ENCODE measurements at regions not wholly inside any gene's neighbourhood (a gene's known extent, or its start where the extent isn't known, plus 50 kb on each side); places are given as distances from the start of the nearest gene placed in this dataset.

- Histone ChIP-seq H3K9me2 (replicated peaks; ENCODE audit: insufficient read depth, low read length) (no peaks in the 10 kb centered on the region), H4K20me1 (ENCODE audit: insufficient read depth, low read depth, low read length) (no peaks in the 10 kb centered on the region), H3K9me3 (ENCODE audit: low read length) (no peaks in the 10 kb centered on the region), H3K4me3 (ENCODE audit: low read length) (no peak overlapping the region), H3K27ac (ENCODE audit: low read length) (no peak overlapping the region), H3K9ac (ENCODE audit: low read length) (no peak overlapping the region), H3K27me3 (ENCODE audit: low read length) (no peaks in the 10 kb centered on the region), H2AFZ (ENCODE audit: low read length) (no peak overlapping the region), H3K36me3 (ENCODE audit: insufficient read depth, low read length) (no peaks in the 10 kb centered on the region), H3K4me2 (ENCODE audit: low read depth, low read length, poor library complexity, severe bottlenecking) (no peak overlapping the region), H3K79me2 (ENCODE audit: low read length) (no peaks in the 10 kb centered on the region), H3K4me1 (ENCODE audit: low read length) (no peaks in the 10 kb centered on the region)
- no peak for DNase-seq
Observed at GRCh38 chr15:77823736-77824135, 191.0 kb upstream of the LINGO1 start.

- no peaks in the 10 kb centered on the region for H3K4me1 ChIP-seq (ENCODE audit: low read length)
- H3K9me2 ChIP-seq (replicated peaks; ENCODE audit: insufficient read depth, low read length): no peaks in the 10 kb centered on the region
- DNase-seq: no peak
- H3K36me3 ChIP-seq (ENCODE audit: insufficient read depth, low read length): no peaks in the 10 kb centered on the region
- H3K27ac ChIP-seq (ENCODE audit: low read length): no peak overlapping the region
- H3K4me2 ChIP-seq (ENCODE audit: low read depth, low read length, poor library complexity, severe bottlenecking): no peak overlapping the region
- no peaks in the 10 kb centered on the region for H3K79me2 ChIP-seq (ENCODE audit: low read length)
- no peaks in the 10 kb centered on the region for H4K20me1 ChIP-seq (ENCODE audit: insufficient read depth, low read depth, low read length)
- no peak overlapping the region for H2AFZ ChIP-seq (ENCODE audit: low read length)
- H3K9me3 ChIP-seq (ENCODE audit: low read length): no peaks in the 10 kb centered on the region
- no peaks in the 10 kb centered on the region for H3K27me3 ChIP-seq (ENCODE audit: low read length)
- no peak overlapping the region for H3K9ac ChIP-seq (ENCODE audit: low read length)
- no peak overlapping the region for H3K4me3 ChIP-seq (ENCODE audit: low read length)
Observed at GRCh38 chr15:77822631-77823230, 190.0 kb upstream of the LINGO1 start.

GRCh38 chr15:77821959-77822256 is 189.2 kb upstream of the LINGO1 start:
- no peak overlapping the region for H2AFZ ChIP-seq (ENCODE audit: low read length)
- DNase-seq: no peak
- H3K9me3 ChIP-seq (ENCODE audit: low read length): no peaks in the 10 kb centered on the region
- H3K27me3 ChIP-seq (ENCODE audit: low read length): no peaks in the 10 kb centered on the region
- no peak overlapping the region for H3K4me2 ChIP-seq (ENCODE audit: low read depth, low read length, poor library complexity, severe bottlenecking)
- peaks cover 4% of the 10 kb centered on the region; the same call in 1 of the 2 replicates for H4K20me1 ChIP-seq (ENCODE audit: insufficient read depth, low read depth, low read length)
- no peak overlapping the region for H3K4me3 ChIP-seq (ENCODE audit: low read length)
- H3K27ac ChIP-seq (ENCODE audit: low read length): no peak overlapping the region
- H3K9ac ChIP-seq (ENCODE audit: low read length): no peak overlapping the region
- H3K36me3 ChIP-seq (ENCODE audit: insufficient read depth, low read length): no peaks in the 10 kb centered on the region
- H3K79me2 ChIP-seq (ENCODE audit: low read length): no peaks in the 10 kb centered on the region
- no peaks in the 10 kb centered on the region for H3K4me1 ChIP-seq (ENCODE audit: low read length)
- no peaks in the 10 kb centered on the region for H3K9me2 ChIP-seq (replicated peaks; ENCODE audit: insufficient read depth, low read length)

GRCh38 chr15:77821188-77821958 is 188.7 kb upstream of the LINGO1 start:
- H3K4me1 ChIP-seq (ENCODE audit: low read length): no peaks in the 10 kb centered on the region
- peaks cover 4% of the 10 kb centered on the region; the same call in 1 of the 2 replicates for H4K20me1 ChIP-seq (ENCODE audit: insufficient read depth, low read depth, low read length)
- H3K4me3 ChIP-seq (ENCODE audit: low read length): no peak overlapping the region
- H3K4me2 ChIP-seq (ENCODE audit: low read depth, low read length, poor library complexity, severe bottlenecking): no peak overlapping the region
- no peak overlapping the region for H3K9ac ChIP-seq (ENCODE audit: low read length)
- no peaks in the 10 kb centered on the region for H3K79me2 ChIP-seq (ENCODE audit: low read length)
- H3K36me3 ChIP-seq (ENCODE audit: insufficient read depth, low read length): no peaks in the 10 kb centered on the region
- no peaks in the 10 kb centered on the region for H3K9me3 ChIP-seq (ENCODE audit: low read length)
- no peak overlapping the region for H3K27ac ChIP-seq (ENCODE audit: low read length)
- H2AFZ ChIP-seq (ENCODE audit: low read length): no peak overlapping the region
- DNase-seq: peak; percentile 82
- no peaks in the 10 kb centered on the region for H3K9me2 ChIP-seq (replicated peaks; ENCODE audit: insufficient read depth, low read length)
- no peaks in the 10 kb centered on the region for H3K27me3 ChIP-seq (ENCODE audit: low read length)

GRCh38 chr15:77819851-77820728 is 187.4 kb upstream of the LINGO1 start:
- H3K4me2 ChIP-seq (ENCODE audit: low read depth, low read length, poor library complexity, severe bottlenecking): no peak overlapping the region

GRCh38 chr15:77819048-77819850 is 186.5 kb upstream of the LINGO1 start:
- Histone ChIP-seq H2AFZ (ENCODE audit: low read length) (no peak overlapping the region), H3K4me2 (ENCODE audit: low read depth, low read length, poor library complexity, severe bottlenecking) (no peak overlapping the region), H4K20me1 (ENCODE audit: insufficient read depth, low read depth, low read length) (peaks cover 4% of the 10 kb centered on the region; the same call in 1 of the 2 replicates), H3K36me3 (ENCODE audit: insufficient read depth, low read length) (no peaks in the 10 kb centered on the region), H3K27ac (ENCODE audit: low read length) (no peak overlapping the region), H3K9me3 (ENCODE audit: low read length) (no peaks in the 10 kb centered on the region), H3K9ac (ENCODE audit: low read length) (no peak overlapping the region), H3K79me2 (ENCODE audit: low read length) (no peaks in the 10 kb centered on the region), H3K9me2 (replicated peaks; ENCODE audit: insufficient read depth, low read length) (no peaks in the 10 kb centered on the region), H3K4me1 (ENCODE audit: low read length) (no peaks in the 10 kb centered on the region), H3K27me3 (ENCODE audit: low read length) (no peaks in the 10 kb centered on the region), H3K4me3 (ENCODE audit: low read length) (no peak overlapping the region)
- no peak for DNase-seq

More at GRCh38 chr15:77819851-77820728, 187.4 kb upstream of the LINGO1 start:
- no peak overlapping the region for H3K27ac ChIP-seq (ENCODE audit: low read length)
- no peak overlapping the region for H3K9ac ChIP-seq (ENCODE audit: low read length)
- no peaks in the 10 kb centered on the region for H3K9me3 ChIP-seq (ENCODE audit: low read length)
- peaks cover 4% of the 10 kb centered on the region; the same call in 1 of the 2 replicates for H4K20me1 ChIP-seq (ENCODE audit: insufficient read depth, low read depth, low read length)
- H3K9me2 ChIP-seq (replicated peaks; ENCODE audit: insufficient read depth, low read length): no peaks in the 10 kb centered on the region
- no peak overlapping the region for H3K4me3 ChIP-seq (ENCODE audit: low read length)
- no peak for DNase-seq
- no peak overlapping the region for H2AFZ ChIP-seq (ENCODE audit: low read length)
- H3K27me3 ChIP-seq (ENCODE audit: low read length): no peaks in the 10 kb centered on the region
- no peaks in the 10 kb centered on the region for H3K4me1 ChIP-seq (ENCODE audit: low read length)
- no peaks in the 10 kb centered on the region for H3K79me2 ChIP-seq (ENCODE audit: low read length)
- H3K36me3 ChIP-seq (ENCODE audit: insufficient read depth, low read length): no peaks in the 10 kb centered on the region

- Histone ChIP-seq H2AFZ (ENCODE audit: low read length) (no peak overlapping the region), H3K9ac (ENCODE audit: low read length) (no peak overlapping the region), H4K20me1 (ENCODE audit: insufficient read depth, low read depth, low read length) (peaks cover 4% of the 10 kb centered on the region; the same call in 1 of the 2 replicates), H3K27ac (ENCODE audit: low read length) (no peak overlapping the region), H3K9me2 (replicated peaks; ENCODE audit: insufficient read depth, low read length) (no peaks in the 10 kb centered on the region), H3K79me2 (ENCODE audit: low read length) (no peaks in the 10 kb centered on the region), H3K36me3 (ENCODE audit: insufficient read depth, low read length) (no peaks in the 10 kb centered on the region), H3K27me3 (ENCODE audit: low read length) (no peaks in the 10 kb centered on the region), H3K4me1 (ENCODE audit: low read length) (no peaks in the 10 kb centered on the region), H3K4me2 (ENCODE audit: low read depth, low read length, poor library complexity, severe bottlenecking) (no peak overlapping the region), H3K9me3 (ENCODE audit: low read length) (no peaks in the 10 kb centered on the region), H3K4me3 (ENCODE audit: low read length) (no peak overlapping the region)
- DNase-seq: no peak
Observed at GRCh38 chr15:77818484-77819047, 185.9 kb upstream of the LINGO1 start.

Measured in Karpas-422 (cell line).